SU-DHL-6 (cell line): ENCODE measurements at regions not wholly inside any gene's neighbourhood (a gene's known extent, or its start where the extent isn't known, plus 50 kb on each side); places are given as distances from the start of the nearest gene placed in this dataset.
A peak's percentile ranks its signal among the peaks of the same experiment; 100 is the strongest.

Experiments used
- EZH2phosphoT487 ChIP-seq: fragments of 200-600 bp; sonication (generic), shearing (Covaris generic); conservative IDR thresholded peaks from 2 replicates; pipeline ENCODE4 v1.6.1; 2018; ENCODE audit warnings: mild to moderate bottlenecking, antibody characterized with exemption, low read length, moderate library complexity, mixed read lengths
- TF ChIP-seq, protein P1 (sequence below): fragments of 200-600 bp; sonication (generic); IDR thresholded peaks from one replicate; pipeline ENCODE4 v1.5.1; 2017; ENCODE audit warnings: antibody characterized with exemption, mild to moderate bottlenecking, low read length, moderate library complexity; ENCODE audit not compliant: insufficient read depth, poor library complexity, severe bottlenecking

DNA sequence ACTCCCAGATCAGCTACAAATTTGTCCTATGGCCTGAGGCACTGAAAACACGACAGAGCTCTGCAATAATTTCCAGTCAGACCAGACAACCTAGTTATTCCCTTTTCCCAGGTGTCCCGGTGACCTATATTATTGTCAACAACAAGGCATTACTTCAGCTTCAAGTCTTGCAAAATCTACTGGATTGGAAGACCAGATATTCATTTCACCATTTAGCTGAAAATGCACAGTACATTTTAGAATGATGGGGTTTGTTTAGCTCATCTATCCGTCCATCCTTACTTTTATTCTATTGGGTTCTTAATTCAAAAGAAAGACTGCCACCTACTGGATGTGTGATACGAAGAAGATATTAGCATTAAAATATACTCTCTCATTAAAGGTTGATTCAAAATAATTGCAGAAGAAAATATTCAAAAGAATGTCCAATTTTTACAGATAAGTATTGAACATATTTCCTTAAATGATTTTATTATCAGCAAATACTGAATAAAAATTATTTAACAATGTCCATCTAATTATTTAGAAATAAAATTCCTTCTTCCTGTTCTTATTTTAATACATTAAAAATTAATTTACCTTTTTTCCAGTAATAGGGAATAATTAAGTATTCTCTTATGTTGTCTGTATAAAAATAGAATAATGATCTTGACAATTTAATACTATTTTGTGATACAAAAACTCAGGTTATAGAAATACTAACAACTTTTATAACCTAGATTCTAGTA lies 244.9 kb upstream of the LRIG3 start:
- TF ChIP-seq, protein P1, sequence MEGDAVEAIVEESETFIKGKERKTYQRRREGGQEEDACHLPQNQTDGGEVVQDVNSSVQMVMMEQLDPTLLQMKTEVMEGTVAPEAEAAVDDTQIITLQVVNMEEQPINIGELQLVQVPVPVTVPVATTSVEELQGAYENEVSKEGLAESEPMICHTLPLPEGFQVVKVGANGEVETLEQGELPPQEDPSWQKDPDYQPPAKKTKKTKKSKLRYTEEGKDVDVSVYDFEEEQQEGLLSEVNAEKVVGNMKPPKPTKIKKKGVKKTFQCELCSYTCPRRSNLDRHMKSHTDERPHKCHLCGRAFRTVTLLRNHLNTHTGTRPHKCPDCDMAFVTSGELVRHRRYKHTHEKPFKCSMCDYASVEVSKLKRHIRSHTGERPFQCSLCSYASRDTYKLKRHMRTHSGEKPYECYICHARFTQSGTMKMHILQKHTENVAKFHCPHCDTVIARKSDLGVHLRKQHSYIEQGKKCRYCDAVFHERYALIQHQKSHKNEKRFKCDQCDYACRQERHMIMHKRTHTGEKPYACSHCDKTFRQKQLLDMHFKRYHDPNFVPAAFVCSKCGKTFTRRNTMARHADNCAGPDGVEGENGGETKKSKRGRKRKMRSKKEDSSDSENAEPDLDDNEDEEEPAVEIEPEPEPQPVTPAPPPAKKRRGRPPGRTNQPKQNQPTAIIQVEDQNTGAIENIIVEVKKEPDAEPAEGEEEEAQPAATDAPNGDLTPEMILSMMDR: peak; percentile 66
- TF ChIP-seq EZH2phosphoT487: no peak
